ENCODE measurements at regions not wholly inside any gene's neighbourhood (a gene's known extent, or its start where the extent isn't known, plus 50 kb on each side); places are given as distances from the start of the nearest gene placed in this dataset.

DNA sequence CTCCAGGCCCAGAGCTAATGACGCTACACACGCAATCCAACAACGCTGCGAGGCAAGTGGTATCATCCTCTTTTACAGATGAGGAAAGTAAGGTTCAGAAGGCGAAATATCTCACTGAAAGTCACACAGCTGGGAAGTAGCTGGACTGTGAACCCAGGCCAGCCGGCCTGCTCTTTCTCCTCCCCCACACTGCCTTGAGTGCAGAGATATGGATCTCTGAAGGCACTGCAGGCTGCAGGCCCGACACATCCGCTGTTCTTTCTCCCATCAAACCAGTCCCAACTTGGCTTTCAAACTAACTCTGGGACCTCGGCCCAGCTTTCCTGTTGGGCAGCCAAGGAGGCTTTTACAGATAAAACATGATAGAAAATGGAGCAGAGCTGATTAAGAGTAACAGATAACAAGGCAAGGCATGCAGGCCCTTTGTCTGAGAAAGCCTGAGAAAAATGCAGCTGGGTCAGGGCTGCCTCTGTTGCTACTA, 64.0 kb upstream of the PTPRJ start:
- H3K4me3 ChIP-seq (ENCODE audit: low read depth, low read length), result no peak overlapping the region
- TF ChIP-seq CTCF (conservative IDR thresholded peaks at IDR 0.05; ENCODE audit: low read depth, low read length), result no peak
- DNase-seq (ENCODE audit: low read depth), result peak; percentile 26

GRCh38 chr11:47915783-47916182, 64.6 kb upstream of the PTPRJ start:
- DNase-seq (ENCODE audit: low read depth), result no peak
- no peak for TF ChIP-seq CTCF (conservative IDR thresholded peaks at IDR 0.05; ENCODE audit: low read depth, low read length)
- H3K4me3 ChIP-seq (ENCODE audit: low read depth, low read length), result no peak overlapping the region

DNA sequence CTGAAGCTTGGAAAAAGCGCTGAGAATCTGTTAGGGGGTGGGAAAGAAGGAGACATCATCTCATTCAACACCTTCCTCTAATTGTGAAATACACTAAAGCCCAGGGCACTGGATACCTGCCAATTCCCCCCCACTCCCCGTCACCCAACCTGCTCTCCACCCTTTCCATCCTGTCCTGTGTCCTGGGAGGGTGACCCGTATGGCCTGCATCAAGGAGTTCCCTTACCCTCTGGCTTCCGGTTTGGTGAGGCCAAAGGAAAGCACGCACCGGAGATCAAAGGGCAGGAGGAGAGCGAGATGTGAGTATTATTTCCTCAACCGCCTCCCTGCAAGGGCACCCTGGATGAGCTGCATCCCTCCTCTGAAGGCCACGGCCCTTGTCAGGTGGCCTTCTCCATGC, 65.0 kb upstream of the PTPRJ start:
- no peak overlapping the region for H3K4me3 ChIP-seq (ENCODE audit: low read depth, low read length)
- no peak for TF ChIP-seq CTCF (conservative IDR thresholded peaks at IDR 0.05; ENCODE audit: low read depth, low read length)
- no peak for DNase-seq (ENCODE audit: low read depth)

GRCh38 chr11:47914743-47915142, 65.6 kb upstream of the PTPRJ start:
- no peak overlapping the region for H3K4me3 ChIP-seq (ENCODE audit: low read depth, low read length)
- DNase-seq (ENCODE audit: low read depth), result no peak
- no peak for TF ChIP-seq CTCF (conservative IDR thresholded peaks at IDR 0.05; ENCODE audit: low read depth, low read length)

- no peak for DNase-seq (ENCODE audit: low read depth)
- no peak for TF ChIP-seq CTCF (conservative IDR thresholded peaks at IDR 0.05; ENCODE audit: low read depth, low read length)
Measured at GRCh38 chr11:47913529-47914244, 65.5 kb upstream of the NUP160 start.

DNA sequence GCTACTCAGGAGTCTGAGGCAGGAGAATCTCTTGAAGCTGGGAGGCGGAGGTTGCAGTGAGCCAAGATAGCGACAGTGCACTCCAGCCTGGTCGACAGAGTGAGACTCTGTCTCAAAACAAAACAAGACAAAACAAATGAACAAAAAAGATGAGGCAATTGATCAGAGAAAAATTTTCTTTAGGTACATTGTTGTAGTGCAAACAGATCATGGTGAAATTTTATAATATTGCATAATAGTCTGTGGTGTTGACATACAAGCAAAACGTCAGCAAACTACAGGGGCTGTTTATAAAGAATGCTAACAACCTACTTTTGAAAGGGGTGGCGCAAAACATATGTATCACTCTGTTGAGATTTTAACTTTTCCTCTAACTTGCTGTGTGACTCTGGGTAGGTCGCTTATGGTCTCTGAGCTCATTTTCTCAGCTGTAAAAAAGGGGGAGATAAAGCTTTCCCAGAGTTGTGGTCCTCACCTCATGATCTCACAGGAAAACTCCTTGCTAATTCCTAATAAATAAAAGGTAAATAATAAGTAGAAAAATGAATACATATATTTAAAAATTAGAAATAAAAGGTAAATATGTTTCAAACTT, 64.8 kb upstream of the NUP160 start:
- TF ChIP-seq CTCF (conservative IDR thresholded peaks at IDR 0.05; ENCODE audit: low read depth, low read length), result no peak
- no peak overlapping the region for H3K4me3 ChIP-seq (ENCODE audit: low read depth, low read length)
- DNase-seq (ENCODE audit: low read depth), result peak; percentile 52

More at GRCh38 chr11:47913529-47914244, 65.5 kb upstream of the NUP160 start:
- no peak overlapping the region for H3K4me3 ChIP-seq (ENCODE audit: low read depth, low read length)

DNA sequence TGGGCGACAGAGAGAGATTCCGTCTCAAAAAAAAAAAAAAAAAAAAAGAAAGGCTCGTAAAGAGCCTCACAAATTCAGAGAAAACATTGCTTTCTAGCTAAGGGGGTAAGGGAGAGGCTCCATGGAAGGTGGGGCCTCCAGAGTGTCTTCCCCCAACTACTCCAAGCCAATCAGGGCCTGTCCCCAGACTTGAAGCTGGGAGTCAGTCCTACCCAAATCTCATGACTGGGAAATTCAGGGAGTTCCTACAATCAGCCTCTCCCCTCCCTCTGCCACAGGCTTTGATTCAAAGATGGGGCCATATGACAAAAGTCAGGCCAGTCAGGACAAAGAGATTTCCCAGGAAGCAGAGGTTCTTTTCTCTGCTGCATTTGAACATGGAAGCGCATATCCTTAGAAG, 63.0 kb upstream of the NUP160 start:
- no peak for TF ChIP-seq CTCF (conservative IDR thresholded peaks at IDR 0.05; ENCODE audit: low read depth, low read length)
- no peak overlapping the region for H3K4me3 ChIP-seq (ENCODE audit: low read depth, low read length)
- DNase-seq (ENCODE audit: low read depth), result no peak

Data from choroid plexus epithelial cell (primary cell).